K562 (cell line): ENCODE measurements at regions not wholly inside any gene's neighbourhood (a gene's known extent, or its start where the extent isn't known, plus 50 kb on each side); places are given as distances from the start of the nearest gene placed in this dataset.

Experiments
- ATF2 ChIP-seq: sonication (generic); formaldehyde crosslinking; IDR thresholded peaks from 2 replicates; pipeline ENCODE4 v1.8.1; 2022; ENCODE audit warnings: missing genetic modification reagents
- CUX1 ChIP-seq: fragments of 200-800 bp; sonication (Bioruptor generic); IDR thresholded peaks from 2 replicates; pipeline ENCODE4 v1.6.1; 2016; ENCODE audit warnings: missing genetic modification characterization, missing compliant biosample characterization
- ILF3 ChIP-seq: fragments of 450-650 bp; IDR thresholded peaks from 2 replicates; pipeline ENCODE4 v1.6.1; 2018; ENCODE audit warnings: antibody characterized with exemption, mild to moderate bottlenecking, moderate library complexity, borderline replicate concordance
- ZNF224 ChIP-seq: sonication (generic); formaldehyde crosslinking; IDR thresholded peaks from 2 replicates; pipeline ENCODE4 v1.8.0; 2022; ENCODE audit warnings: mild to moderate bottlenecking, missing genetic modification reagents
- ZNF696 ChIP-seq: fragments of 250-450 bp; sonication (Bioruptor Pico); conservative IDR thresholded peaks from 2 replicates; pipeline ENCODE4 v1.4.0; 2020; ENCODE audit warnings: mild to moderate bottlenecking, moderate library complexity

GRCh38 chr6:100998111-100998510, 117.0 kb upstream of the ASCC3 start (continued):
- TF ChIP-seq ATF2 (CRISPR knock-in tag) (no peak), CUX1 (CRISPR knock-in tag) (no peak), ILF3 (no peak), ZNF224 (CRISPR knock-in tag) (no peak), ZNF696 (no peak)
